ENCODE measurements at regions not wholly inside any gene's neighbourhood (a gene's known extent, or its start where the extent isn't known, plus 50 kb on each side); places are given as distances from the start of the nearest gene placed in this dataset.

GRCh38 chr18:22311301-22311700 lies 106.4 kb downstream of the CTAGE1 start:
- no peaks in the 10 kb centered on the region for H3K27me3 ChIP-seq (ENCODE audit: control insufficient read depth in 4 of 4, insufficient read depth in 4 of 4, low read length in 3 of 4)
- H3K27ac ChIP-seq (ENCODE audit: low read depth in 1 of 2, low read length in 2 of 2), result no peak overlapping the region
- H3K9ac ChIP-seq (ENCODE audit: low read depth in 1 of 2, low read length in 2 of 2), result no peak overlapping the region
- no peaks in the 10 kb centered on the region for H3K4me1 ChIP-seq (ENCODE audit: control insufficient read depth in 4 of 4, insufficient read depth in 4 of 4, low read length in 3 of 4)
- no peak overlapping the region for H3K4me3 ChIP-seq (ENCODE audit: low read depth in 1 of 3, low read length in 3 of 3)
- H3K36me3 ChIP-seq (ENCODE audit: control insufficient read depth in 4 of 4, insufficient read depth in 3 of 4, low read depth in 1 of 4, low read length in 3 of 4), result no peaks in the 10 kb centered on the region
- H3K9me3 ChIP-seq (ENCODE audit: control insufficient read depth in 4 of 4, low read length in 3 of 4), result no peaks in the 10 kb centered on the region
- no peak for DNase-seq (ENCODE audit: low spot score)
- WGBS, result 72% methylated on average over 5 of the region's 5 CpGs
- no peak for TF ChIP-seq NR2F2 (IDR thresholded peaks at IDR 0.05)
- no peak for TF ChIP-seq HNF4A (conservative IDR thresholded peaks at IDR 0.05)
- no peak for TF ChIP-seq CTCF (IDR thresholded peaks at IDR 0.05; ENCODE audit: low read depth, low read length, missing input control)
- no peak for TF ChIP-seq RXRA (IDR thresholded peaks at IDR 0.05)
- TF ChIP-seq YY1 (IDR thresholded peaks at IDR 0.05), result no peak
- TF ChIP-seq JUND (IDR thresholded peaks at IDR 0.05), result no peak
- TF ChIP-seq ZBTB33 (IDR thresholded peaks at IDR 0.05), result no peak
- no peak for TF ChIP-seq TAF1 (conservative IDR thresholded peaks at IDR 0.05)
- TF ChIP-seq MAX (IDR thresholded peaks at IDR 0.05), result no peak
- TF ChIP-seq RAD21 (IDR thresholded peaks at IDR 0.05), result no peak
- TF ChIP-seq FOXA2 (IDR thresholded peaks at IDR 0.05), result no peak
- TF ChIP-seq REST (IDR thresholded peaks at IDR 0.05), result no peak
- no peak for TF ChIP-seq FOXA1 (IDR thresholded peaks at IDR 0.05)

GRCh38 chr18:22309191-22309590 lies 108.5 kb downstream of the CTAGE1 start:
- H3K4me1 ChIP-seq (ENCODE audit: control insufficient read depth in 4 of 4, insufficient read depth in 4 of 4, low read length in 3 of 4), result no peaks in the 10 kb centered on the region
- WGBS, result 61% methylated on average over 5 of the region's 5 CpGs
- no peak overlapping the region for H3K4me3 ChIP-seq (ENCODE audit: low read depth in 1 of 3, low read length in 3 of 3)
- H3K9ac ChIP-seq (ENCODE audit: low read depth in 1 of 2, low read length in 2 of 2), result no peak overlapping the region
- no peaks in the 10 kb centered on the region for H3K27me3 ChIP-seq (ENCODE audit: control insufficient read depth in 4 of 4, insufficient read depth in 4 of 4, low read length in 3 of 4)
- H3K9me3 ChIP-seq (ENCODE audit: control insufficient read depth in 4 of 4, low read length in 3 of 4), result no peaks in the 10 kb centered on the region
- DNase-seq (ENCODE audit: low spot score), result no peak
- no peak overlapping the region for H3K27ac ChIP-seq (ENCODE audit: low read depth in 1 of 2, low read length in 2 of 2)
- no peaks in the 10 kb centered on the region for H3K36me3 ChIP-seq (ENCODE audit: control insufficient read depth in 4 of 4, insufficient read depth in 3 of 4, low read depth in 1 of 4, low read length in 3 of 4)
- no peak for TF ChIP-seq EGR1 (IDR thresholded peaks at IDR 0.05; ENCODE audit: low read depth in 2 of 2)
- TF ChIP-seq FOXA1 (IDR thresholded peaks at IDR 0.05), result no peak
- no peak for TF ChIP-seq MAX (IDR thresholded peaks at IDR 0.05)
- TF ChIP-seq SP1 (IDR thresholded peaks at IDR 0.05), result no peak
- TF ChIP-seq HNF4G (IDR thresholded peaks at IDR 0.05), result no peak
- TF ChIP-seq CTCF (IDR thresholded peaks at IDR 0.05; ENCODE audit: low read depth, low read length, missing input control), result no peak
- no peak for TF ChIP-seq REST (IDR thresholded peaks at IDR 0.05)
- TF ChIP-seq NR2F2 (IDR thresholded peaks at IDR 0.05), result no peak
- no peak for TF ChIP-seq RAD21 (IDR thresholded peaks at IDR 0.05)
- TF ChIP-seq JUND (IDR thresholded peaks at IDR 0.05), result no peak
- TF ChIP-seq HNF4A (conservative IDR thresholded peaks at IDR 0.05), result no peak
- TF ChIP-seq YY1 (IDR thresholded peaks at IDR 0.05), result no peak
- no peak for TF ChIP-seq TAF1 (conservative IDR thresholded peaks at IDR 0.05)
- TF ChIP-seq RXRA (IDR thresholded peaks at IDR 0.05), result no peak
- TF ChIP-seq ATF3 (IDR thresholded peaks at IDR 0.05), result no peak
- TF ChIP-seq GABPA (IDR thresholded peaks at IDR 0.05 in 1 of 2, conservative IDR thresholded peaks at IDR 0.05 in 1 of 2), result no peak

Measured in liver (tissue), 8 donors.